ENCODE measurements at regions not wholly inside any gene's neighbourhood (a gene's known extent, or its start where the extent isn't known, plus 50 kb on each side); places are given as distances from the start of the nearest gene placed in this dataset.

- no peak for TF ChIP-seq CTCF (IDR thresholded peaks at IDR 0.05; ENCODE audit: low read depth, low read length)
- H3K4me3 ChIP-seq (ENCODE audit: low read depth, low read length), result no peak overlapping the region
Measured at GRCh38 chr7:10537764-10538163, 435.9 kb upstream of the PHF14 start.

DNA sequence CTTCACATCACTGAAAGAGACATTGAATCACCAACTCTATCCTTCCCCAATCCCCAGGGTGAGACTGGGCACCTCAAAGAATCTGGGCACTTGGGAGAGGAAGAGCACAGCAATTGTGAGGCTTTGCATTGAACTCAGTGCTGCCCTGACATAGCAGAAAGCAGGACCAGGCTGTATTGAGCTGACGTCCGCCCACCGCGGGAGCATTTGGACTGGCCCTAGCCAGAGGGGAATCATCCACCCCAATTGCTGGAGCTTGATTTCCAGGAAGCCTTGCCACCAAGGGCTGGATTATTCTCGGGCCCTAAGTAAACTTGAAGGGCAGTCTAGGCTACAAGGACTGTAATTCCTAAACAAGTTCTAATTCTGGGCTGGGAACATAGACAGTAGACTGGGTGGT, 416.3 kb upstream of the PHF14 start:
- TF ChIP-seq CTCF (IDR thresholded peaks at IDR 0.05; ENCODE audit: low read depth, low read length), result no peak
- H3K4me3 ChIP-seq (ENCODE audit: low read depth, low read length), result no peak overlapping the region

GRCh38 chr7:10560497-10560896, 413.2 kb upstream of the PHF14 start:
- H3K4me3 ChIP-seq (ENCODE audit: low read depth, low read length), result no peak overlapping the region
- TF ChIP-seq CTCF (IDR thresholded peaks at IDR 0.05; ENCODE audit: low read depth, low read length), result no peak

- H3K4me3 ChIP-seq (ENCODE audit: low read depth, low read length), result no peak overlapping the region
Measured at GRCh38 chr7:10568891-10569290, 404.8 kb upstream of the PHF14 start.

GRCh38 chr7:10571759-10572158, 401.9 kb upstream of the PHF14 start:
- no peak overlapping the region for H3K4me3 ChIP-seq (ENCODE audit: low read depth, low read length)
- no peak for TF ChIP-seq CTCF (IDR thresholded peaks at IDR 0.05; ENCODE audit: low read depth, low read length)

More at GRCh38 chr7:10568891-10569290, 404.8 kb upstream of the PHF14 start:
- no peak for TF ChIP-seq CTCF (IDR thresholded peaks at IDR 0.05; ENCODE audit: low read depth, low read length)

GRCh38 chr7:10577866-10578374, 395.8 kb upstream of the PHF14 start:
- no peak for TF ChIP-seq CTCF (IDR thresholded peaks at IDR 0.05; ENCODE audit: low read depth, low read length)

DNA sequence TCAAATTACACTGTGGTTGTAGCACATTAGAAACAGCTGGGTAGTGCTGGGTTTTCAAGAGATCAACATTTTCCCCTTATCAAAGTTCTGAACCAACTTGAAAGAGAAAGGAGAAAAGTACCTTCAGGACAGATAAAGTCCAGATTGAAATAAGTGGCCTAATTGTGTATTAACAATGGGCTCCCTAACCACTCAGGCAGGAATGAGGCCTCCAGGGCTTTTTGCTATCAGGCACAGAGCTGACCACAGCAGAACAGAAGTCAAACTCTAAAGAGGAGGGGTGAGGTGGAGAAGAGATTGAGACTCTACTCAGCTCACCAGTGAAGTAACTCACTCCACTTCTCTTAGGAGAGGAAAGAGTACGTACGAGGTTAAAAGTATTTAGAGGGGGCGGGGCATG, 394.1 kb upstream of the PHF14 start:
- no peak for TF ChIP-seq CTCF (IDR thresholded peaks at IDR 0.05; ENCODE audit: low read depth, low read length)

More at GRCh38 chr7:10577866-10578374, 395.8 kb upstream of the PHF14 start:
- no peak overlapping the region for H3K4me3 ChIP-seq (ENCODE audit: low read depth, low read length)

More for the DNA sequence above, 394.1 kb upstream of the PHF14 start:
- H3K4me3 ChIP-seq (ENCODE audit: low read depth, low read length), result no peak overlapping the region
